ENCODE measurements at regions not wholly inside any gene's neighbourhood (a gene's known extent, or its start where the extent isn't known, plus 50 kb on each side); places are given as distances from the start of the nearest gene placed in this dataset.

GRCh38 chr7:138286846-138287245 lies 173.2 kb upstream of the TRIM24 start:
- TF ChIP-seq SMC3 (IDR thresholded peaks at IDR 0.05; ENCODE audit: low read depth, low read length) (no peak), POLR2AphosphoS5 (IDR thresholded peaks at IDR 0.05; ENCODE audit: low read depth, low read length) (no peak), CTCF (IDR thresholded peaks at IDR 0.05) (no peak), GABPA (IDR thresholded peaks at IDR 0.05; ENCODE audit: low read depth) (no peak), EZH2phosphoT487 (IDR thresholded peaks at IDR 0.05; ENCODE audit: borderline replicate concordance, low read depth) (no peak), RAD21 (IDR thresholded peaks at IDR 0.05; ENCODE audit: low read length) (no peak)

Measured in SK-N-SH (cell line).